ENCODE measurements at regions not wholly inside any gene's neighbourhood (a gene's known extent, or its start where the extent isn't known, plus 50 kb on each side); places are given as distances from the start of the nearest gene placed in this dataset.

GRCh38 chr4:29310252-29310651 lies 1409.9 kb upstream of the PCDH7 start:
- H3K4me3 ChIP-seq (ENCODE audit: low read depth, low read length) = no peak overlapping the region
- no peak for TF ChIP-seq CTCF (conservative IDR thresholded peaks at IDR 0.05; ENCODE audit: low read depth, low read length)
- no peak for DNase-seq (ENCODE audit: low read depth)

- peak; percentile 43 for DNase-seq (ENCODE audit: low read depth)
Measured at GRCh38 chr4:29311247-29311646, 1408.9 kb upstream of the PCDH7 start.

GRCh38 chr4:29319663-29320340 lies 1400.4 kb upstream of the PCDH7 start:
- H3K4me3 ChIP-seq (ENCODE audit: low read depth, low read length) = no peak overlapping the region
- no peak for TF ChIP-seq CTCF (conservative IDR thresholded peaks at IDR 0.05; ENCODE audit: low read depth, low read length)
- no peak for DNase-seq (ENCODE audit: low read depth)

More at GRCh38 chr4:29311247-29311646, 1408.9 kb upstream of the PCDH7 start:
- no peak for TF ChIP-seq CTCF (conservative IDR thresholded peaks at IDR 0.05; ENCODE audit: low read depth, low read length)
- H3K4me3 ChIP-seq (ENCODE audit: low read depth, low read length) = no peak overlapping the region

- H3K4me3 ChIP-seq (ENCODE audit: low read depth, low read length) = no peak overlapping the region
- DNase-seq (ENCODE audit: low read depth) = no peak
- no peak for TF ChIP-seq CTCF (conservative IDR thresholded peaks at IDR 0.05; ENCODE audit: low read depth, low read length)
Measured at GRCh38 chr4:29320947-29321620, 1399.1 kb upstream of the PCDH7 start.

GRCh38 chr4:29326004-29326403 lies 1394.2 kb upstream of the PCDH7 start:
- no peak for DNase-seq (ENCODE audit: low read depth)
- no peak overlapping the region for H3K4me3 ChIP-seq (ENCODE audit: low read depth, low read length)
- no peak for TF ChIP-seq CTCF (conservative IDR thresholded peaks at IDR 0.05; ENCODE audit: low read depth, low read length)

- H3K4me3 ChIP-seq (ENCODE audit: low read depth, low read length) = no peak overlapping the region
- peak; percentile 4 for DNase-seq (ENCODE audit: low read depth)
- no peak for TF ChIP-seq CTCF (conservative IDR thresholded peaks at IDR 0.05; ENCODE audit: low read depth, low read length)
Measured at GRCh38 chr4:29326816-29327215, 1393.4 kb upstream of the PCDH7 start.

- no peak overlapping the region for H3K4me3 ChIP-seq (ENCODE audit: low read depth, low read length)
- no peak for TF ChIP-seq CTCF (conservative IDR thresholded peaks at IDR 0.05; ENCODE audit: low read depth, low read length)
- DNase-seq (ENCODE audit: low read depth) = no peak
Measured at GRCh38 chr4:29336861-29337260, 1383.3 kb upstream of the PCDH7 start.
